Anterior cingulate cortex (tissue), 58 donors: ENCODE measurements at regions not wholly inside any gene's neighbourhood (a gene's known extent, or its start where the extent isn't known, plus 50 kb on each side); places are given as distances from the start of the nearest gene placed in this dataset.

Experiments used
- DNase-seq, 58 donors: peaks; one replicate each; lab custom pipeline; 2025; lab: John Stamatoyannopoulos, UW

DNA sequence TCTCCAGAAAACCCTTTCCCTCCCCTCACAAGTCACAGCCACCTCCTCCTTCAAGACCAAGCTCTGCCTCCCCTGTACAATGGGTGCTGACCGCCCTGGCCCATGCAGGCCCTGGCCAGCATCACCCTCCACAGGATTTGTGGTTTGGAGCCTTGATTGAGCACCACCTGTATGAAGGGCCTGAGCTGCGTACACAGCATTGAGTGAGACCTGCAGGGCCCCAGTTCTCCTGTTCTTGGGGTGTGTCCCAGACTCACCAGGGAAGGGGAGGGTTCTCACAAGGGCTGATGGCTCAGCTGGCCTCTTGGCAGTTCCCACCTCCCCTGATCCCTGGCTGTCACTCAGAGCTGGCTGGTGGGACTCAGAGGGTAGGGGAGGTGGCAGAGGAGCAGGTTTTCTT, 63.7 kb upstream of the IER5L start:
- DNase-seq: no peak

GRCh38 chr9:129240581-129241211, 62.6 kb upstream of the IER5L start:
- DNase-seq: no peak

- DNase-seq: no peak
Measured at GRCh38 chr9:129239946-129240490, 62.0 kb upstream of the IER5L start.

DNA sequence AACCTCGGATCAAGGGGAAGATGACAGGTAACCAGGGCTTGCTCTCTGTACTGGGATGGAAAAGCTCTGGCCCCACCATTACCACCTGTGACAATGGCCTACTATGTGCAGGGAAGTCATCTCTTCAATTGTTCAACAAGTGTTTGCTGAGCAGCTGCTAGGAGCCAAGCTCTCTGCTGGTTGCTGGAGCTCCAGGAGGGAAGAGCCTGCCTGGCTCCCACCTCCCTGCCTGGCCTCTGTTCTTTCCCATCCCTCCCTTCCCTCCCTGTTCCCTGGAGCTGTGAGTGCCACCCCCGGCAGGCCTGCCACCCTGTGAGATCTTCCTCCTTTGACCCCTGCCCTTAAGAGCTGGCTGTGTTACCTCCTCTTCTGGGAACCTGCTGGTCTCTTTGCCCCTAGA, 59.7 kb upstream of the IER5L start:
- no peak for DNase-seq

GRCh38 chr9:129237164-129237611, 59.1 kb upstream of the IER5L start:
- peak in 12 of 58 donors; percentile 9 to 50 (median 32) for DNase-seq

GRCh38 chr9:129236441-129237145, 58.5 kb upstream of the IER5L start:
- DNase-seq: no peak

- no peak for DNase-seq
Measured at GRCh38 chr9:129235931-129236331, 57.9 kb upstream of the IER5L start.

GRCh38 chr9:129235041-129235930, 57.2 kb upstream of the IER5L start:
- no peak for DNase-seq

DNA sequence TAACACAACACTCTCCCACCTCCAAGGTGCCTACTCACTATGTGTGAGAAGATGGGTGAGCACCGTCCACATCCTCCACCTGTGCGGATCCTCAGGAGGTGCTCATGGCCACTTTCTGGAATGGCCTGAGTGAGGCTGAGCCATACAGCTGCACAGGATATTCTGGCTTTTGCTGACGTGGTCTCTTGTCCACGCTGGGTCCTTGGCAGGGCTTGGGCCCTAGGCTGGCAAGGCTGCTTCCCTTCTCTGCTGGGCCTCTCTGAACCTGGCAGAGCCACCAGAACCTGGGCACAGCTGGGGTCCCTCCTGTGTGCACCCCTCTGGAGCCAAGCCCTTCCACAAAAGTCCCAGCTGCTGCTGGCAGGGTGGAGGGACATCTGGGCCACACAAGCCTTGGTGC, 56.4 kb upstream of the IER5L start:
- no peak for DNase-seq

- no peak for DNase-seq
Measured at GRCh38 chr9:129232839-129233591, 55.0 kb upstream of the IER5L start.

GRCh38 chr9:129231759-129232158, 53.7 kb upstream of the IER5L start:
- DNase-seq: no peak

- no peak for DNase-seq
Measured at GRCh38 chr9:129231022-129231739, 53.1 kb upstream of the IER5L start.

DNA sequence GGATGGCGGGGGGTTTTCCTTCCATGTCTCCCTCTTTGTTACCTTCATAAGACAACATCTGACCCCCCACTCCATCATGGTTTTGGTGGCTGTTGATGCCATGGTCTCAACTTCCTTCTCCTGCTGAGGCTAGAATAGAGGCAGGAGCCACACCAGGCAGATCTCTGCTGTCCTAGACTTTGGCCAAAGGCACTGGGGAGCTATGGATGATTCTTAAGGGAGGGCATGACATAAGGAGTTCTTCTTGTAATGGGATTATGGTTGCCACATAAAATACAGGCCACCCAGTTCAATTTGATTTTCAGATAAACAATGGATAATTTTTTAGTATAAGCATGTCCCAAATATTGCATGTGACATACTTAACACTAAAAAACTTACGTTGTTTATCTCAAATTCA, 52.2 kb upstream of the IER5L start:
- DNase-seq: no peak
